Astrocyte of the spinal cord (primary cell): ENCODE measurements at regions not wholly inside any gene's neighbourhood (a gene's known extent, or its start where the extent isn't known, plus 50 kb on each side); places are given as distances from the start of the nearest gene placed in this dataset.

Experiments
- DNase-seq: peaks from one replicate; pipeline ENCODE4 v3.0.0; 2011; ENCODE audit warnings: low read depth, low spot score
- H3K4me3 ChIP-seq: 2 replicates; pipeline ENCODE4 v1.5.1; 2011; ENCODE audit warnings: low read depth, mild to moderate bottlenecking, low read length, moderate library complexity
- in situ Hi-C: cut with HindIII; loops from 2 replicates; pipeline ENCODE4 v1.10.0; 2017; ENCODE audit warnings: low sequenced_read_pairs
- TF ChIP-seq, protein P1 (sequence below): IDR thresholded peaks from 2 replicates; pipeline ENCODE4 v1.5.1; 2012; ENCODE audit warnings: low read depth, mild to moderate bottlenecking, low read length, inconsistent platforms

DNA sequence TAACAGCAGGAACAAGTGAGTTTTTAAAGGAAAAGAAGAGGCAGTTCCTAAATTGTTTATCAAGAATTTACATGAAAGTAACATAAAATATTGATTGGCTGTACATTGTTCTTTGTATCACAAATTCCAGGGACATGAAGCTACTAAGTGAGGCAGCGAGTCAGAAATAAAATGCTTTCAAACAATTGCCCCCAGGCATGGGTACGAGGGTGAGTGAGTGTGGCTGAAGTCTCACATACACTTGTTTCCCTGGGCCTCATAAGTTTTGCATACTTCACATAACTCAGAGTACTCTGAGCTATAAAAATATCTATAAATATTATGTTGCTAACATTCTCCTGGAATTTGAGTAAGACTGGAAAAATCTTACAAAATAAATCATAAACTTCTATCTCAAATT is 511.6 kb upstream of the PRKX start:
- no peak for DNase-seq
- H3K4me3 ChIP-seq, result no peak overlapping the region
- in situ Hi-C loops, result no loop called here
- TF ChIP-seq, protein P1, sequence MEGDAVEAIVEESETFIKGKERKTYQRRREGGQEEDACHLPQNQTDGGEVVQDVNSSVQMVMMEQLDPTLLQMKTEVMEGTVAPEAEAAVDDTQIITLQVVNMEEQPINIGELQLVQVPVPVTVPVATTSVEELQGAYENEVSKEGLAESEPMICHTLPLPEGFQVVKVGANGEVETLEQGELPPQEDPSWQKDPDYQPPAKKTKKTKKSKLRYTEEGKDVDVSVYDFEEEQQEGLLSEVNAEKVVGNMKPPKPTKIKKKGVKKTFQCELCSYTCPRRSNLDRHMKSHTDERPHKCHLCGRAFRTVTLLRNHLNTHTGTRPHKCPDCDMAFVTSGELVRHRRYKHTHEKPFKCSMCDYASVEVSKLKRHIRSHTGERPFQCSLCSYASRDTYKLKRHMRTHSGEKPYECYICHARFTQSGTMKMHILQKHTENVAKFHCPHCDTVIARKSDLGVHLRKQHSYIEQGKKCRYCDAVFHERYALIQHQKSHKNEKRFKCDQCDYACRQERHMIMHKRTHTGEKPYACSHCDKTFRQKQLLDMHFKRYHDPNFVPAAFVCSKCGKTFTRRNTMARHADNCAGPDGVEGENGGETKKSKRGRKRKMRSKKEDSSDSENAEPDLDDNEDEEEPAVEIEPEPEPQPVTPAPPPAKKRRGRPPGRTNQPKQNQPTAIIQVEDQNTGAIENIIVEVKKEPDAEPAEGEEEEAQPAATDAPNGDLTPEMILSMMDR, result no peak

GRCh38 chrX:4206941-4207340 is 493.5 kb upstream of the PRKX start:
- TF ChIP-seq, protein P1, result no peak
- in situ Hi-C loops, result no loop called here

DNA sequence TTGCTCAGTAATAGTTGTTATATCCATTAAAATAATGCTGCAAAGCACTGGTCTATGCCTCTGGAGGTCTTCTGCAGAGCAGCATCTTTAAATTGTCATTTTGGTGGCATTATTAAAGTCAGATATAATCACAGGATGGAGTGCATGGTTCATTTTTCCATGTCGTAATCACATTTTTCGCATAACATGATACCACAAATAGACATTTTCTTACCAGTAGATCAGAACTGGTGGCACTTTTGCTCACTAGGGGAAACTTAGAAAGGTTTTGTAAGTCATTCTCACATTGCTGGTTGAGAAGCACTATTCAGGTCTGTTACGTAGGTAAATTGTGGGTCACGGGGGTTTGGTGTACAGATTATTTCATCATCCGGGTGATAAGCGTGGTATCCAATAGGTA is 484.5 kb upstream of the PRKX start:
- TF ChIP-seq, protein P1, result no peak
- in situ Hi-C loops, result no loop called here
- no peak overlapping the region for H3K4me3 ChIP-seq
- DNase-seq, result no peak

More at GRCh38 chrX:4206941-4207340, 493.5 kb upstream of the PRKX start:
- H3K4me3 ChIP-seq, result no peak overlapping the region
- DNase-seq, result no peak

DNA sequence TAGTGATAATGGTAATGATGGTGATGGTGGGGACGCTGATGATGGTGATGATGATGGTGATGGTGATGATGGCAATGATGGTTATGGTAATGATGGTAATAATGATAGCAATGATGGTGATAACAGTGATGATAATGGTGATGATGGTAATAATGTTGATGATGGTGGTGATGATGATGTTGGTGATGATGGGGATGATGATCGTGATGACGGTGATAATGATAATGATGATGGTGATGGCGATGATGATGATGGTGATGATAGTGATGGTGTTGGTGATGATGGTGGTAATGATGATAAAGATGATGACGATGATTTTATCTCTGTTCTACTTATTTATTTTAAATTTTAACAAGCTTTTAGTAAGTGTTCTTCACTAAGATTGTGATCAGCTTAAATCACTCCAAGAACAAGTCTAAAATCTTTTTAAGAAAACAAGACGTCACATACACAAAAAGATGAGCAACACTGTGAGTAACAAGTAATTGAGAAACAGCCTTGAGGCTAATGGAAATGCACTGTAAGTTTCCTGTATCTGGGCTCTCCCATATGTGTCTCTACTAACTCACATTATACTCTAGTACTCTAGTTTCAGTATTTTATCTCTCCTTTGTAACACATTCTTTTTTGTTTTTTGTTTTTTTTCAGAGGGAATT is 480.2 kb upstream of the PRKX start:
- no peak for DNase-seq
- in situ Hi-C loops, result no loop called here
- H3K4me3 ChIP-seq, result no peak overlapping the region
- TF ChIP-seq, protein P1, result no peak

DNA sequence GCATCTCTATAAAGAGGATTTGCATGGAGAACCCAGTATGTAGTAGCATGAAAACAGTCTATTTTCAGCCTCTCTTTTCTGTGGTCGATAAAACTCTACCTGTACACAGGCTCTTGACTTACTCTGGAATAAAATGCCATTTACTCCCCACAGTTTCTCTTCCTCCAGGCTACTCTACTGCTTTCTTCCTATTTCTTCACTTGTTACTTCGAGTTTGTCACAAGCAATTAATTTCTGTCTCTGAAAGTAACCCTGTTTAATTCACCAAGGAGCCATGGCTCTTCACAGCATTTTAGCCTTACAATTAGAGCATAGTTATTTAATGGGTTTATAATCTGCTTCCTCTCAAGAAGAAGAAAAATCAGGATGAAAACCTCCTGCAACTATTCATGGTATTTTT is 472.9 kb upstream of the PRKX start:
- in situ Hi-C loops, result no loop called here
- TF ChIP-seq, protein P1, result no peak

GRCh38 chrX:4185086-4185485 is 471.6 kb upstream of the PRKX start:
- no peak for DNase-seq
- TF ChIP-seq, protein P1, result no peak
- H3K4me3 ChIP-seq, result no peak overlapping the region
- in situ Hi-C loops, result no loop called here

More for the DNA sequence above, 472.9 kb upstream of the PRKX start:
- no peak overlapping the region for H3K4me3 ChIP-seq
- DNase-seq, result no peak
